ENCODE measurements at regions not wholly inside any gene's neighbourhood (a gene's known extent, or its start where the extent isn't known, plus 50 kb on each side); places are given as distances from the start of the nearest gene placed in this dataset.
A peak's percentile ranks its signal among the peaks of the same experiment; 100 is the strongest.

DNA sequence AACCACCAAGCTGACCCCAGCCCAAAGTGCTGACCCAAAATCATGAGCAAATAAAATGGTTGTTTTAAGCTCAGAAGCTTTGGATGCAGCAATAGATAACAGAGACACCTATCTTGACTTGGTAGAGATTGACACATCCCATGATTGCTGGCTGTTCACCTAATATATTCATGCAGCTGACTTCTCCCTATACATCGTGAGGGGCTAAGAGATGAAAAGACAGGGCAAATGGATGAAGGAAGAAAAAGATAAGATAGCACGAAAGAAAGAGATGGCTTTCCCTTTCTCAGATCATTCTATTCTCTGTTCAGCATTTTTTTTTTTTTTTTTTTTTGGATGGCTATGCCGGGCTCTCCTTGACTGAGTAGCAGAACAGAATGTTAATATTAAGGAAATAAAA, 141.5 kb upstream of the ADAMTS9 start:
- TF ChIP-seq, protein P1, sequence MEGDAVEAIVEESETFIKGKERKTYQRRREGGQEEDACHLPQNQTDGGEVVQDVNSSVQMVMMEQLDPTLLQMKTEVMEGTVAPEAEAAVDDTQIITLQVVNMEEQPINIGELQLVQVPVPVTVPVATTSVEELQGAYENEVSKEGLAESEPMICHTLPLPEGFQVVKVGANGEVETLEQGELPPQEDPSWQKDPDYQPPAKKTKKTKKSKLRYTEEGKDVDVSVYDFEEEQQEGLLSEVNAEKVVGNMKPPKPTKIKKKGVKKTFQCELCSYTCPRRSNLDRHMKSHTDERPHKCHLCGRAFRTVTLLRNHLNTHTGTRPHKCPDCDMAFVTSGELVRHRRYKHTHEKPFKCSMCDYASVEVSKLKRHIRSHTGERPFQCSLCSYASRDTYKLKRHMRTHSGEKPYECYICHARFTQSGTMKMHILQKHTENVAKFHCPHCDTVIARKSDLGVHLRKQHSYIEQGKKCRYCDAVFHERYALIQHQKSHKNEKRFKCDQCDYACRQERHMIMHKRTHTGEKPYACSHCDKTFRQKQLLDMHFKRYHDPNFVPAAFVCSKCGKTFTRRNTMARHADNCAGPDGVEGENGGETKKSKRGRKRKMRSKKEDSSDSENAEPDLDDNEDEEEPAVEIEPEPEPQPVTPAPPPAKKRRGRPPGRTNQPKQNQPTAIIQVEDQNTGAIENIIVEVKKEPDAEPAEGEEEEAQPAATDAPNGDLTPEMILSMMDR (IDR thresholded peaks at IDR 0.05; ENCODE audit: insufficient read depth, low read depth, low read length): no peak
- no peaks in the 10 kb centered on the region; the same call in 1 of the 2 replicates for H3K27me3 ChIP-seq (ENCODE audit: control insufficient read depth, insufficient read depth, low read length)
- CTCF ChIA-PET: no interaction called here
- POLR2A ChIA-PET: no interaction called here
- H3K4me3 ChIP-seq (ENCODE audit: low read depth, low read length): no peak overlapping the region
- no peaks in the 10 kb centered on the region for H3K36me3 ChIP-seq (ENCODE audit: control insufficient read depth, insufficient read depth, low read length)
- no peak for DNase-seq (ENCODE audit: low read depth)

DNA sequence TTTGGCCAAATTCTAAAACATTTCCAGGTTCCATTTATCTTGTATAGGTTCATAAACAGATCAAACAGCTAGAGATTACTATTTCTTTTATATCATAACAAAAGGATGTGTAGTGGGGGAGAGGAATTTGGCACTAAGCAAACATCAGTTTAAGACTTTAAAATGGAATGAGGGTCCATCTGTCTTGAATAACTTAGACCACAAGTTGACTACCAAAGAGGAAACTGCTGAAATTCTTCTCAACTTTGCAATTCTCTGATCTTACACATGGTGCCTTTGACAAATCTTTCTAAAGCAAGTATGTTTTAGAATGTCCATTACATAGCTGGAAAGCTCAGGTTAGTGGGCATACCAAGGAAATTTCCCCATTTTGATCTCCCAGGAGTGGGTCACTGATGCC, 140.5 kb upstream of the ADAMTS9 start:
- H3K36me3 ChIP-seq (ENCODE audit: control insufficient read depth, insufficient read depth, low read length): no peaks in the 10 kb centered on the region
- CTCF ChIA-PET: no interaction called here
- peak; percentile 5 for DNase-seq (ENCODE audit: low read depth)
- POLR2A ChIA-PET: no interaction called here
- TF ChIP-seq, protein P1 (IDR thresholded peaks at IDR 0.05; ENCODE audit: insufficient read depth, low read depth, low read length): no peak
- H3K4me3 ChIP-seq (ENCODE audit: low read depth, low read length): no peak overlapping the region
- H3K27me3 ChIP-seq (ENCODE audit: control insufficient read depth, insufficient read depth, low read length): no peaks in the 10 kb centered on the region; the same call in 1 of the 2 replicates

DNA sequence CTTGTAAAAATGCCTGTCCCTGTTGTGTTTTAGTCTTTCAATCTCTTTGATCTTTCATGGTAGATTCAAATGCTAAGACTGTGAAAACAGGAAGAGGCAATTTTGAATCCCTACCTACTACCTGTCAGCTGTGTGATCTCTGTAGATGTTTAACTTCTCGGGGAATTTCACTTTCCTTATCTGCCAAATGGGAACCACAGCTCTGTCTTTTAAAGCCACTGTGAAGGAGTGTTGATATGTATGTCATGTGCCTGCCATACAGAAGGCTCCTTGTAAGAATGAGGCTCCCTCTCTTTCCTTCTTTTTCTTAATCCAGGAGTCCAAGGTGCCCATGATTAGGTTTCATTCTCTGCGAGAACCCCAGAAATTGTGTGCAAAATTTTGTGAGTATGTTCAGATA, 139.6 kb upstream of the ADAMTS9 start:
- H3K4me3 ChIP-seq (ENCODE audit: low read depth, low read length): no peak overlapping the region
- TF ChIP-seq, protein P1 (IDR thresholded peaks at IDR 0.05; ENCODE audit: insufficient read depth, low read depth, low read length): no peak
- no peaks in the 10 kb centered on the region; the same call in 1 of the 2 replicates for H3K27me3 ChIP-seq (ENCODE audit: control insufficient read depth, insufficient read depth, low read length)
- ChIA-PET CTCF (no interaction called here), POLR2A (no interaction called here)
- H3K36me3 ChIP-seq (ENCODE audit: control insufficient read depth, insufficient read depth, low read length): no peaks in the 10 kb centered on the region
- no peak for DNase-seq (ENCODE audit: low read depth)

DNA sequence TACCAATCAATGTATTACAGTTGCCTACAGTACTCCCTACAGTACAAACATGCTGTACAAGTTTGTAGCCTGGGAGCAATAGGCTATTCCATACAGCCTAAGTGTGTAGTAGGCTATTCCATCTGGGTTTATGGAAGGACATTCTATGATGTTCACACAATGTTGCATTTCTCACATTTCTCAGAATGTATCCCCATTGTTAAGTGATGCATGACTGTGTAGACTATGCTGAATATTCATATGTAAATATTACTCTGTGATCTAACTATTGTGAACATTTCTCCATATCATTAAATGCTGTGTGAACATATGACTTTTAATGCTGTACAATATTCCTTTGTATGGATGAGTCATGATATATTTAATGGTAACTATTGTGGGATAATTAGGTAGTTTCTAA, 139.2 kb upstream of the ADAMTS9 start:
- no peak for DNase-seq (ENCODE audit: low read depth)
- ChIA-PET POLR2A (no interaction called here), CTCF (no interaction called here)
- no peaks in the 10 kb centered on the region for H3K36me3 ChIP-seq (ENCODE audit: control insufficient read depth, insufficient read depth, low read length)
- TF ChIP-seq, protein P1 (IDR thresholded peaks at IDR 0.05; ENCODE audit: insufficient read depth, low read depth, low read length): no peak
- no peaks in the 10 kb centered on the region; the same call in 1 of the 2 replicates for H3K27me3 ChIP-seq (ENCODE audit: control insufficient read depth, insufficient read depth, low read length)
- no peak overlapping the region for H3K4me3 ChIP-seq (ENCODE audit: low read depth, low read length)

DNA sequence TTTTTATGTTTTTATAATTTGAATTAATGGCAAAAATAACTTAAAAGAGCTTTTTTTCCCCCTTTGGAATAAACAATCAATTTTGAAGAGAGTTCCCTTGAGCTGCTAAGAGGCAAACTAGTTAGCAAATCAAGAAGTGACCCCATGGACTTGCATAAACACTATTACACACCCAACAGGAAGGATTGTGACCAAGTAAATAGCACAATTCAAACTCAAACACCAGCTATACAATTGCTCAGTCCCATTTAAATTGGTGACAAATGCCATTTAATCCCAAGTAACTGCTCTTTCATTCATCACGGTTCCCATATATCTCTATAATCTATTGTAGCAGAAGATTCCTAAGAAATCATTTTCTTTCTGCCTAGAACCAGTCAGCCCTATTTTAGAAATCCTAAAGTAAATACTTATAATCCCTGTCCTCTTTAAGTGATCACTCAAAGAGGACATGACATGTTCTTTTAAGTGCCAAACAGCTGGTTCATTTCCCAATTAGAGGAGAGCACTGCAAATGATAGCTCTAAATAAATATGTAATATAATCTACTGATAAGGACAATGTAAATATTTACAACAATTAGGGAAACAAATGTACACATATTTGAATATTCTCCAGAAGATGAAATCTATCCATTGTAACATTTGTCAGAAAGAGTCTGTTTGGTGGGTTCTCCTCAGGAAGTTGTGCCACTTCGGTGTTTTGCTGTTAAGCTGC, 137.8 kb upstream of the ADAMTS9 start:
- Histone ChIP-seq H3K36me3 (ENCODE audit: control insufficient read depth, insufficient read depth, low read length) (no peaks in the 10 kb centered on the region), H3K4me3 (ENCODE audit: low read depth, low read length) (no peak overlapping the region), H3K27me3 (ENCODE audit: control insufficient read depth, insufficient read depth, low read length) (no peaks in the 10 kb centered on the region; the same call in 1 of the 2 replicates)
- TF ChIP-seq, protein P1 (IDR thresholded peaks at IDR 0.05; ENCODE audit: insufficient read depth, low read depth, low read length): no peak
- ChIA-PET CTCF (interaction anchor here (1.1 to 1.3 kb wide), 2 partner anchors 9 to 18 kb away, joined by 4 read pairs; no protein-coding TSS in a partner anchor), POLR2A (no interaction called here)
- no peak for DNase-seq (ENCODE audit: low read depth)

All from BJ (cell line).